ENCODE measurements at regions not wholly inside any gene's neighbourhood (a gene's known extent, or its start where the extent isn't known, plus 50 kb on each side); places are given as distances from the start of the nearest gene placed in this dataset.

DNA sequence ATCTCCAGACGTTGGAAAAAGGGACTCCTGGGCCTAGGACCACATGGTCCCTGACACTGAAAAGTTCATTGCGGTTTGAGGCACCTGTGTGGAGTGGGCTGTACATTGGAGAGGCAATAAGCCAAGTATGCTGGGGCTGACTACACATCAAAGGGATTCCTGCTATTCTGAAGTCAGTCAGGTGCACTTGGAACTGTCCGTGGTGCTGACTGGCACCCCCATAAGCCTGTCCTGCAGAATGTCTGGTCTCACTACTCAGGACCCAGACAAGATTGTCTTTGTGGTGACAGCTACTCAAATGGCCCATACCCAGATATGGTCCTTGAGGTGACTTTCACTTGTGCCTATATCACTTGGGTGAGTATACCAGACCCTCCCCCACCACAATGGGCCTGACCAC, 150.6 kb downstream of the RWDD3 start:
- TF ChIP-seq, protein P1, sequence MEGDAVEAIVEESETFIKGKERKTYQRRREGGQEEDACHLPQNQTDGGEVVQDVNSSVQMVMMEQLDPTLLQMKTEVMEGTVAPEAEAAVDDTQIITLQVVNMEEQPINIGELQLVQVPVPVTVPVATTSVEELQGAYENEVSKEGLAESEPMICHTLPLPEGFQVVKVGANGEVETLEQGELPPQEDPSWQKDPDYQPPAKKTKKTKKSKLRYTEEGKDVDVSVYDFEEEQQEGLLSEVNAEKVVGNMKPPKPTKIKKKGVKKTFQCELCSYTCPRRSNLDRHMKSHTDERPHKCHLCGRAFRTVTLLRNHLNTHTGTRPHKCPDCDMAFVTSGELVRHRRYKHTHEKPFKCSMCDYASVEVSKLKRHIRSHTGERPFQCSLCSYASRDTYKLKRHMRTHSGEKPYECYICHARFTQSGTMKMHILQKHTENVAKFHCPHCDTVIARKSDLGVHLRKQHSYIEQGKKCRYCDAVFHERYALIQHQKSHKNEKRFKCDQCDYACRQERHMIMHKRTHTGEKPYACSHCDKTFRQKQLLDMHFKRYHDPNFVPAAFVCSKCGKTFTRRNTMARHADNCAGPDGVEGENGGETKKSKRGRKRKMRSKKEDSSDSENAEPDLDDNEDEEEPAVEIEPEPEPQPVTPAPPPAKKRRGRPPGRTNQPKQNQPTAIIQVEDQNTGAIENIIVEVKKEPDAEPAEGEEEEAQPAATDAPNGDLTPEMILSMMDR (IDR thresholded peaks at IDR 0.05), result no peak
- TF ChIP-seq POLR2A (IDR thresholded peaks at IDR 0.05), result no peak
- TF ChIP-seq EP300 (IDR thresholded peaks at IDR 0.05), result no peak
- no peak for TF ChIP-seq POLR2AphosphoS5 (IDR thresholded peaks at IDR 0.05)

Measured in sigmoid colon (tissue), 4 donors.